Vagina (tissue), 2 donors: ENCODE measurements at regions not wholly inside any gene's neighbourhood (a gene's known extent, or its start where the extent isn't known, plus 50 kb on each side); places are given as distances from the start of the nearest gene placed in this dataset.

Experiments
- DNase-seq, 2 donors: peaks; one replicate each; pipeline ENCODE4 v3.0.0-alpha.2; 2017; ENCODE audit errors: extremely low spot score in 2 of 2
- H3K27ac ChIP-seq: fragments of 200-600 bp; sonication (generic); one replicate; pipeline ENCODE4 v1.5.1; 2019
- H3K27me3 ChIP-seq: fragments of 200-600 bp; sonication (generic); one replicate; pipeline ENCODE4 v1.5.1; 2019
- H3K36me3 ChIP-seq, 2 donors: fragments of 200-600 bp; sonication (generic); one replicate each; pipeline ENCODE4 v1.5.1; 2017 to 2019
- H3K4me1 ChIP-seq: fragments of 200-600 bp; sonication (generic); one replicate; pipeline ENCODE4 v1.5.1; 2019
- H3K4me3 ChIP-seq, 2 donors: fragments of 200-600 bp; sonication (generic); 1 replicate in 1 of 2; 2 replicates in 1 of 2; pipeline ENCODE4 v1.5.1; 2016 to 2019
- H3K9me3 ChIP-seq: fragments of 200-600 bp; sonication (generic); one replicate; pipeline ENCODE4 v1.5.1; 2019
- POLR2A ChIP-seq, 2 donors: fragments of 450-650 bp; IDR thresholded peaks; one replicate each; pipeline ENCODE4 v1.6.1; 2017; ENCODE audit warnings: antibody characterized with exemption in 2 of 2, mild to moderate bottlenecking in 2 of 2, moderate library complexity in 2 of 2
- POLR2AphosphoS5 ChIP-seq, 2 donors: sonication (generic); formaldehyde crosslinking; IDR thresholded peaks; one replicate each; pipeline ENCODE4 v1.9.0; 2017; ENCODE audit warnings: antibody characterized with exemption in 2 of 2, mild to moderate bottlenecking in 2 of 2, low read depth in 1 of 2; ENCODE audit not compliant: insufficient read depth in 1 of 2
- intact Hi-C: fragments of 100-400 bp; cut with DNase I; formaldehyde crosslinking; loops from one replicate; pipeline ENCODE4 v1.15.1; 2023
- TF ChIP-seq, protein P1 (sequence below), 3 experiments: fragments of 450-650 bp in 2 of 3; fragments of 200-600 bp in 1 of 3; sonication (generic) in 1 of 3; IDR thresholded peaks; one replicate each; pipeline ENCODE4 v1.5.1; 2017 to 2019; ENCODE audit warnings: antibody characterized with exemption in 3 of 3, mild to moderate bottlenecking in 2 of 3, moderate library complexity in 2 of 3

DNA sequence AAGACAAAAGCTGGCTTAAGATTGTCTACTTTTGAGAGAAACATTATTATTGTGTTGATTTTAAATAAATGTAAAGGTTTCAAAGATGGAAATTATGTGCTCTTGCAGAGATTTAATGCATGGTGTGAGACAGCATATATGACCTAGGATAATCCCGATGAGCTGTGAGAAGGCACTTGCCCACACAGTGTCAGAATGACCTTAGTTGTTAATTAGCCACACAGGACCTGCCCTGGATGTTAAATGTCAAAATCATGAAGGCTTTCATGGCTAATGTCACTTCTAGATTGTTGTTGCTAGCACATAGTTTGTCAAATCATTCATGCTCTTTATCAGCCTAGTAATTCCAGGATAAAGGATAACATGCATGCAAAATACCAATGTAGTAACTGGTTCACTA is 135.3 kb upstream of the GAP43 start:
- no peak for DNase-seq
- Histone ChIP-seq H3K27ac (no peak overlapping the region), H3K9me3 (no peaks in the 10 kb centered on the region), H3K27me3 (no peaks in the 10 kb centered on the region), H3K4me1 (no peaks in the 10 kb centered on the region), H3K36me3 (no peaks in the 10 kb centered on the region), H3K4me3 (no peak overlapping the region)
- intact Hi-C loops, result no loop called here
- TF ChIP-seq POLR2AphosphoS5 (IDR thresholded peaks at IDR 0.05; ENCODE audit: insufficient read depth in 1 of 2, low read depth in 1 of 2), result no peak
- no peak for TF ChIP-seq POLR2A (IDR thresholded peaks at IDR 0.05)
- TF ChIP-seq, protein P1, sequence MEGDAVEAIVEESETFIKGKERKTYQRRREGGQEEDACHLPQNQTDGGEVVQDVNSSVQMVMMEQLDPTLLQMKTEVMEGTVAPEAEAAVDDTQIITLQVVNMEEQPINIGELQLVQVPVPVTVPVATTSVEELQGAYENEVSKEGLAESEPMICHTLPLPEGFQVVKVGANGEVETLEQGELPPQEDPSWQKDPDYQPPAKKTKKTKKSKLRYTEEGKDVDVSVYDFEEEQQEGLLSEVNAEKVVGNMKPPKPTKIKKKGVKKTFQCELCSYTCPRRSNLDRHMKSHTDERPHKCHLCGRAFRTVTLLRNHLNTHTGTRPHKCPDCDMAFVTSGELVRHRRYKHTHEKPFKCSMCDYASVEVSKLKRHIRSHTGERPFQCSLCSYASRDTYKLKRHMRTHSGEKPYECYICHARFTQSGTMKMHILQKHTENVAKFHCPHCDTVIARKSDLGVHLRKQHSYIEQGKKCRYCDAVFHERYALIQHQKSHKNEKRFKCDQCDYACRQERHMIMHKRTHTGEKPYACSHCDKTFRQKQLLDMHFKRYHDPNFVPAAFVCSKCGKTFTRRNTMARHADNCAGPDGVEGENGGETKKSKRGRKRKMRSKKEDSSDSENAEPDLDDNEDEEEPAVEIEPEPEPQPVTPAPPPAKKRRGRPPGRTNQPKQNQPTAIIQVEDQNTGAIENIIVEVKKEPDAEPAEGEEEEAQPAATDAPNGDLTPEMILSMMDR (IDR thresholded peaks at IDR 0.05), result no peak

DNA sequence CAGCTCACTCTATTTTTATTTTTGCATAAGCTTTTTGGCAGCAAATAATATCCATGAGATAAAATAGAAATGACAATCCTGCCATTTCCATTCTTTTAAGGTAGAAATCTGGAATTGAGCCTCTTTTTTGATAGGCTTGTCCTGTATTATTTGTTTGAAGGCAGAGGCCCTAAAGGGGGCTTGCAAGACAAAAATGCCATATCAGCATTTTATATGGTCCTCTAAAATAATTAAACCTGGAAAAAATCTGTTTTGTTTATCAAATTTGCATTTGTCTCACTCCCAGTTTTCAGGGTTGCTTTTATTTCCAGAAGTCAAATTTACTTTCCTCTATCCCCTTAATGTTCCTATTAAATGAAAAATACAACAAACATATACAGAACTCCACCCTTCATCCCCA is 134.9 kb upstream of the GAP43 start:
- H3K9me3 ChIP-seq, result no peaks in the 10 kb centered on the region
- H3K27ac ChIP-seq, result no peak overlapping the region
- H3K4me1 ChIP-seq, result no peaks in the 10 kb centered on the region
- no peak overlapping the region for H3K4me3 ChIP-seq
- intact Hi-C loops, result no loop called here
- TF ChIP-seq POLR2AphosphoS5 (IDR thresholded peaks at IDR 0.05; ENCODE audit: insufficient read depth in 1 of 2, low read depth in 1 of 2) (no peak), POLR2A (IDR thresholded peaks at IDR 0.05) (no peak)
- TF ChIP-seq, protein P1 (IDR thresholded peaks at IDR 0.05), result no peak
- DNase-seq, result no peak
- H3K27me3 ChIP-seq, result no peaks in the 10 kb centered on the region
- no peaks in the 10 kb centered on the region for H3K36me3 ChIP-seq

DNA sequence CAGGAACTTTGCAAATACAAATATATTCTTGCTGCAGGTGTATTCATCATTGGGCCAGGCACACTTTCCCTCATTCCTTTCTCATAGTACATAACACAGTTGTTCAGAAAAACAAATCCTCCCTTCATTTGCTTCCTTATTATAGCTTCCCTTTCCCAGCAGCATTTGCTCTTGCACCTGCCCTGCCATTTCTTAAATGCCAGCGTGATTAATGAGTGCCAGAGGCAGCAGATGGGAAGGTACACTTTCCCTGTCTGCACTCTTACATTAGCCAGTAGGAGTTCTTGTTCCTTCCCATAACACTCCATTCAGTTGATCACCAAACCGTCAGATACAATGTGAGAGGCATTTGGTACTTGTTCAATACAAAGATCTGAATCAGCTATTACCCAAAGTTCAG is 128.5 kb upstream of the GAP43 start:
- intact Hi-C loops, result no loop called here
- Histone ChIP-seq H3K4me3 (no peak overlapping the region), H3K4me1 (no peaks in the 10 kb centered on the region), H3K9me3 (no peaks in the 10 kb centered on the region), H3K27me3 (no peaks in the 10 kb centered on the region), H3K27ac (no peak overlapping the region), H3K36me3 (no peaks in the 10 kb centered on the region)
- TF ChIP-seq POLR2A (IDR thresholded peaks at IDR 0.05) (no peak), POLR2AphosphoS5 (IDR thresholded peaks at IDR 0.05; ENCODE audit: insufficient read depth in 1 of 2, low read depth in 1 of 2) (no peak)
- TF ChIP-seq, protein P1 (IDR thresholded peaks at IDR 0.05), result no peak
- DNase-seq, result no peak

DNA sequence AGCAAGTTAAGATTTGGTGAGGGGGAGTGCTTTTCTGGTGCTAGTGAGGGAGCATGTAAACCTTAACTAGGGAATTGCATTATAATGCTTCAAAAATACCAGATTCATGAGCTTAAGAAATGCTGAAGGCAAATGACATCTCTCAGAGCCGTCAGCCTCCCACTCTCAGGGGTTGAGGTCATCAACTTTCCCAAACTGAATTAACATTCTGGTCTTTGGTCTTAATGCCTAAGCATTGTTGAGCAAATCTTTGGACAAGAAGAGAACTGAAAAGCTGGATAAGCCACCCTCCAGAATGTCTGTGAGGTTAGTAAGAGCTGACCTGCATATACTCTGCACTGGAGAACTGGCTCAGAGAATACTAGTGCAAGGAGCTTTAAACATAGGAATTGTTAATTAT is 124.9 kb upstream of the GAP43 start:
- intact Hi-C loops, result no loop called here
- H3K9me3 ChIP-seq, result no peaks in the 10 kb centered on the region
- no peak for DNase-seq
- no peaks in the 10 kb centered on the region for H3K4me1 ChIP-seq
- no peak overlapping the region for H3K27ac ChIP-seq
- H3K36me3 ChIP-seq, result no peaks in the 10 kb centered on the region
- no peak overlapping the region for H3K4me3 ChIP-seq
- TF ChIP-seq POLR2A (IDR thresholded peaks at IDR 0.05) (no peak), POLR2AphosphoS5 (IDR thresholded peaks at IDR 0.05; ENCODE audit: insufficient read depth in 1 of 2, low read depth in 1 of 2) (no peak)
- TF ChIP-seq, protein P1 (IDR thresholded peaks at IDR 0.05), result no peak
- no peaks in the 10 kb centered on the region for H3K27me3 ChIP-seq

DNA sequence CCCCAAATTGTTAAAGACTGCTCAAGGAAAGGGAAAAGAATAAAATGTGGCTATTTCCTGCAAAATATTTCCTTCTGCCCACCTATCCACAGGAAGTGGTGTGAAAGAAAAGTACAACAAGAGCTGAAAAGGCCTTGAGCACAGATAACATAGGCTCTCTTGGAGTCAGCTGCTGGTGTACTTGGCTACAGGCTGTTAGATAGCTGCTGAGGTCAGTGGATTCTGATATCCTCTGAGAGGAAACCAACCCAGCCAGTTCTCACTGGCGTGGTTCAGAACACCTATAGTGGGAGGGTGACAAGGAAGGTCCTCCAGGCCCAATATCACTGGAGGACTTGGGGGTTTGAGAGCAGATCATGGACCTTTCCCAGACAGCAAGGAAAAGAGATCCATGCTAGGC is 124.4 kb upstream of the GAP43 start:
- TF ChIP-seq, protein P1 (IDR thresholded peaks at IDR 0.05), result no peak
- TF ChIP-seq POLR2A (IDR thresholded peaks at IDR 0.05) (no peak), POLR2AphosphoS5 (IDR thresholded peaks at IDR 0.05; ENCODE audit: insufficient read depth in 1 of 2, low read depth in 1 of 2) (no peak)
- H3K9me3 ChIP-seq, result no peaks in the 10 kb centered on the region
- no peak for DNase-seq
- intact Hi-C loops, result no loop called here
- no peak overlapping the region for H3K27ac ChIP-seq
- no peaks in the 10 kb centered on the region for H3K27me3 ChIP-seq
- H3K4me3 ChIP-seq, result no peak overlapping the region
- no peaks in the 10 kb centered on the region for H3K36me3 ChIP-seq
- no peaks in the 10 kb centered on the region for H3K4me1 ChIP-seq
